ENCODE measurements at regions not wholly inside any gene's neighbourhood (a gene's known extent, or its start where the extent isn't known, plus 50 kb on each side); places are given as distances from the start of the nearest gene placed in this dataset.
"Not testable (repeated sequence)": the region's sequence is repeated elsewhere in the genome, so short reads cannot be mapped to it uniquely, and the experiment has no call there.

DNA sequence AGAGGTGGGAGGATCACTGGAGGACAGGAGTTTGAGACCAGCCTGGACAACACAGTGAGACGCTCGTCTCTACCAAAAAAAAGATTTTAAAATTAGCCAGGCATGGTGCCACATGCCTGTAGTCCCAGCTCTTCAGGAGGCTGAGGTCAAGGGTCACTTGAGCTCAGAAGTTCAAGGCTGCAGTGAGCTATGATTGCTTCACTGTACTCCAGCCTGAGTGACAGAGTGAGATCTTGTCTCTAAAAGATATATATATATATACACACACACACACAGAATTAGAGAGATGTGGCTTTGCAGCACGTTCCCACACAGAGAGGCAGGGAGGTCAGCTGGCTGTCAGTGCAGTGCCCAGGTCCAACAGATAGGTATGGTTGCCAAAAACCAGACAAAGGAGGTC, 363.4 kb downstream of the BCL2L11 start:
- not testable (repeated sequence) for DNase-seq

DNA sequence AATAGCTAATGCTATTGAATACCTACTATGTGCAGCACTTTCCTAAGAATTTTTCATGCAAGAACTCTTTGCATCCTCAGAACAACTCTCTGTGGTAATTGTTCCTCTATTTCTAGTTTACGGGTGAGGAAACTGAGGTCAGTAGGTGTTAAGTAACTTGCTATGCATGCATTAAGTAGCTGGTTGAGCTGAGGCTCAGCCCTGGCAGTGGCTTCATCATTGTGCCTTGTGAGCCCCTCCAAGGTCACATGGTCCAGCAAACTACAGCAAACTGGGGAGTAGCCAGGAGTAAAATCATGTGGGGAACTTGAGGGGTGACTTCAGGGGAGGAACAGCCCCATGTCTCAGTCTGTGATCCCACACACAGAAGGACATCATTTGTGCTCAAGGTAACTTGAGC, 365.2 kb downstream of the BCL2L11 start:
- DNase-seq: not testable (repeated sequence)

- DNase-seq: not testable (repeated sequence)
Observed at GRCh38 chr2:111488451-111488850, 367.7 kb downstream of the BCL2L11 start.

GRCh38 chr2:111489460-111489859, 368.7 kb downstream of the BCL2L11 start:
- DNase-seq: not testable (repeated sequence)

GRCh38 chr2:111491181-111491580, 370.5 kb downstream of the BCL2L11 start:
- not testable (repeated sequence) for DNase-seq

DNA sequence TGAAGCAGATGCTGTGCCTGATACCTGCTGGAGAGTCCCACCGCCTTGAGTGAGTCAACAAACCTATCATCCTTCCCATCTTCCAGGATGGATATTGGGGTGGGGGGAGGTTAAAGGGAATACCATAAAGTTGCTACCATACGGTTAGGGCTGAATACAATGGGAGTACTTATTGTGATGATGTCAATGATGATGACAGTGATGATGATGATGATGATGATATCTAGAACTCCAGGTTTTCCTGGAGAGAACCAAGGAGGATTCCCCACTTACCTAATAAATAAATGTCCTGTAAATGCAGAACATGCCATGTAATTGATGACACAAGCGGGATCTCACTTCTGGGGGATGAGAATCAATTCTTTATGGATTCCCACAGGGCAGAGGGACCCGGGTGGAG, 370.9 kb downstream of the BCL2L11 start:
- not testable (repeated sequence) for DNase-seq

DNA sequence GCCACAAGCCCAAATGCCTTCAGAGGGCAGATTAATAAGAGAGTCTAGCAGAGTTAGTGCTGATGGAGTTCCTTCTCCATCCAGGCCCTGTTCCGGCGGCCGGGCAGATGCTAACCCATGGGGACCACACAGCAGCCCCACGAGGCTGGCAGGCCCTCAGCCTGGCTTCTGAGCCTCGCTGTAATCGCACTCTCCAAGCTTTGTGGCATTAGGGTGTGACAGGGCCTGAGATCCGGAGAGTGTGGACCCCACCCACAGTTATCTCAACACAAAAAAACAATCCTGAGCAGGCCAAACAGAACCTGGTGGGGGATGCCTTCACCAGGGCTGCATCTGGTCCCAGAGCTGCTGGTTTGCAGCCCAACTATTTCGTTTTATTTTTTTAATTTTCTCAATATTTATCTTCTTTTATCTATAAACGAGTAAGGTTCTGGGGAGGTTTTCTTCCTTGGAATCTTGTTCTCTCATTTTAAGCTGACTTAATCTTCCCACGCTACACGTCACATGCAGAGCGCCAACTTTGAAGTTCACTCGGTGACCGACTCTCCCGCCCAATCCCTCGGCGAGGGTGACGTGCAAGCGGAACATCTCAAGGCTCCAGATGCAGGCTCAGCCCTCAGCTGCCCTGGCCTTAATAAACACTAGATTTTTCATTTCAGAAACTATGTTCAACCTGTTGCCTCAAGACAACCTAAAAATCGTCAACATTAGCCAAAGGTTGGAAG, 372.4 kb downstream of the BCL2L11 start:
- not testable (repeated sequence) for DNase-seq

- DNase-seq: not testable (repeated sequence)
Observed at GRCh38 chr2:111493720-111494078, 373.0 kb downstream of the BCL2L11 start.

DNA sequence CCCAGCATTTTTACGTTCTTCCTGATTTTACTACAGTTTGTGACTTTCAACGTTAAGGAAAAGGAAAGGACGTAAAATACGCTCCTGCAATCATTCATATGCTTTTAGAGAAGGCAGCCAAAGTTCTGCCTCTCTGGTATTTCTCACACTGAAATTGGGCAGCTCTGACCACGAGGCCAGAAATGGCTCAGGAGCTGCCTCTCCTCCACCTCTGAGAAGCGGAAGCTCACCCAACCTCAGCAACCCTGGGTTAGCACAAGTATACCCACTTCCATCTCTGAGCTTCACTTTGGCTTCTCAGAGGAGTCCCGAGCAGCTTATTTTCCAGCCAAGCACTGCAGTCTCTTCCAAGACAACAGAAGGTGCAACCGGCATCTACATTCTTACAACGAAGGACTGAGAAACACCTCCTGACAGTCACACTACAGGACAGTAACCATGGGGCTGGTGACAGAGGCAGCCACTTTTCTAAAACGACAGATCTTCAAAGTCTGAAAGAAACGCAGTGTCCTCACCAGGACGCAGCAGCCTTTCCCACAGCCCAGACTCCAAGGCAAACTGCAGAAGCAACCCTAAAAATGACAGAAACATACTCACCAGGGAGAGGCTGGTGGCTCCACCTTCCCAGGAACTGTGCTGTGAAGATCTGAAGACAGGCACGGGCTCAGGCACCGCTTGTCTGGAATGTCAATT, 373.7 kb downstream of the BCL2L11 start:
- DNase-seq: not testable (repeated sequence)

DNA sequence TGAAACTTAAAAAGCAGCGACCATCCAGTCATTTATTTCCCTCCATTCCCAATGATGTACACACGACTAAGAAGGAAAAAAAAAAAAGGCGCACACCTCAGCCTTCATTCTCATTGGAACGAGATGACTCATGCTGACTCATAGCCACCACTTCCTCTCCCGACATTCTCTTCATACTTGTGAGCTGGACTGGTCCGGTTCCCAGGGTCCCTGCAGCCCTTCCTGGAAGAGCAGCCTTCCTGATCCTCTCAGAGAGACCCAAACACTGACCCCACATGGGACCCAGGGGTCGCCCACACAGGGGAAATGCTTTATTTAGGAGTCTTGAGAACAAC, 374.2 kb downstream of the BCL2L11 start:
- not testable (repeated sequence) for DNase-seq

- not testable (repeated sequence) for DNase-seq
Observed at GRCh38 chr2:111495636-111496035, 374.9 kb downstream of the BCL2L11 start.

GRCh38 chr2:111496176-111496575, 375.5 kb downstream of the BCL2L11 start:
- not testable (repeated sequence) for DNase-seq

- DNase-seq: not testable (repeated sequence)
Observed at GRCh38 chr2:111496860-111497259, 376.1 kb downstream of the BCL2L11 start.

GRCh38 chr2:111497270-111497669, 376.6 kb downstream of the BCL2L11 start:
- not testable (repeated sequence) for DNase-seq

GRCh38 chr2:111500536-111501062, 379.9 kb downstream of the BCL2L11 start:
- not testable (repeated sequence) for DNase-seq

- not testable (repeated sequence) for DNase-seq
Observed at GRCh38 chr2:111503844-111504570, 380.0 kb downstream of the ANAPC1 start.

DNA sequence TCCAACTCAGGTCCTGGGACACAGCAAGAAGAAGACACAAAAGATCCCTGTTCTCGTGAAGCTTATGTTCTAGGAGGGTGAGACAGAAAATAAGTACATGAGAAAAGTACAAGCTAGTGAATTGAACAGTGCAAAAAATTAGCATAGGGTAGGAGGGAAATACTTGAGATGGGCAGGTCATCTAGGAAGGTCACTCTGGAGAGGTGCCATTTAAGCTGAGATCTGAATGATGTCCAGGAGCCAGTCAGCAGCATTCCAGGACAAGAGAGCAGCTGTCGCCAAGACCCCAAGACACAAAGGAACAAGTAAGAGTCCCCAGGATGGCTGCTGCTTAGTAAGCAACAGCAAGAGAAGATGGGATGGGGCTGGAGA, 379.4 kb downstream of the ANAPC1 start:
- not testable (repeated sequence) for DNase-seq

DNA sequence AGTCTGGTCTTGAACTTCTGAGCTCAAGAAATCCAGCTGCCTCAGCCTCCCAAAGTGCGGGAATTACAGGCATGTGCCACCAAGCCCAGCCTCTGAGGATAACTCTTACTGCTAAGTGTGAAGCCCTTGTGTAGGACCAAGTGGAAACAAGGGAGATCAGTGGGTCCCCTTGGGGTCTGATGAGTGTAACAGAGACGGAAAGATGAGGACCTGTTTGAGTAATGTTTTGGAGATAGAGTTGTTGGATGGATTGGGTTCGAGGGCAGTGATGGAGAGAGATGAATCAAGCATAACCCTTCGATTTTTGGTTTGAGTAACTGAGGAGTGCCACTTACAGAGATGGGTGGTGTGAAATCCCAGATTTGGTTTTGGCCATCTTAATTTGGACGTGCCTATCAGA, 378.7 kb downstream of the ANAPC1 start:
- not testable (repeated sequence) for DNase-seq

DNA sequence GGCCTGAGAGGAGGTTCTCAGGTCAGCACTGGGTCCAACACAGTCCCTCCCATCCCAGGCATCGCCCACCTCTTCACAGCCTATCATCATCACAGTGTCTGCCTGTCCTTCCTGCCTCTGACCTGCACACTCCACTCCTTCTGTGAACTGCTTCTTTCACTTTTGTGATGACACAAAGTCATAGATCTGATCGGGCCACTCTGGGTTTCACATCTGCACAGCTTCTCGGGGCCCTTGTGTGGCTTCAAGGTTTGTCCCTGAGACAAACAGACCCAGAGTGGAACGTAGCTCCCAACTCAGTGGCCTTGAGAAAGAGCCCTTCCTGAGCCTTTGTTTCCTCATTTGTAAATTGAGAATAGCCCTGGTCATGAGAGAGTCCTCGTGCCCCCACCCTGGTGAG, 377.1 kb downstream of the ANAPC1 start:
- not testable (repeated sequence) for DNase-seq

DNA sequence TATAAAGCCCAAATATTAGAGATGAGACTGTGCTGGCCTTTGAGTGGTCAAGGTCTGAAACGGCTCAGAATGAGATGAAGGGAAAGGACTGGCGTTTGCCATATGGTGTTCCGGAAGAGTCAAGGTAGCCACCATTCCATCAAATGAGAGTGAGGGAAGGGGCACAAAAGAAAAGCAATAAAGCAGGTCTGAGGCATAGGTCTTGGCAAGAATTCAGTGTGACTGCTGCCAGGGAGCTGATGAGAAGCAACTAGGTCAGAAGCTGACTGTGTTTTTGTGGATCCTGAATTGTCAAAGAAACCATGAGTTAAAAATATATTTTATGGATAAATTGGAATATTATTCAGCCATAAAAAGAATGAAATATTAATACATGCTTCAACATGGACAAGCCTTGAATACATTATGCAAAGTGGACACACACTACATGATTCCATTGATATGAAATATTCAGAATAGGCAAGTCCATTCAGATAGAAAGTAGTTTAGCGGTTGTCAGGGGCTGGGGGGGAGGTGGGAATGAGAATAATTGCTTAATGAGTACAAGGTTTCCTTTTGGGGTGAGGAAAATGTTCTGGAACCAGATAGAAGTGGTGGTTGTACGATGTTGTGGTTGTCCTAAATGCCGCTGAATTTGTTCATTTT, 374.6 kb downstream of the ANAPC1 start:
- DNase-seq: not testable (repeated sequence)

GRCh38 chr2:111510384-111510783, 373.6 kb downstream of the ANAPC1 start:
- not testable (repeated sequence) for DNase-seq

DNA sequence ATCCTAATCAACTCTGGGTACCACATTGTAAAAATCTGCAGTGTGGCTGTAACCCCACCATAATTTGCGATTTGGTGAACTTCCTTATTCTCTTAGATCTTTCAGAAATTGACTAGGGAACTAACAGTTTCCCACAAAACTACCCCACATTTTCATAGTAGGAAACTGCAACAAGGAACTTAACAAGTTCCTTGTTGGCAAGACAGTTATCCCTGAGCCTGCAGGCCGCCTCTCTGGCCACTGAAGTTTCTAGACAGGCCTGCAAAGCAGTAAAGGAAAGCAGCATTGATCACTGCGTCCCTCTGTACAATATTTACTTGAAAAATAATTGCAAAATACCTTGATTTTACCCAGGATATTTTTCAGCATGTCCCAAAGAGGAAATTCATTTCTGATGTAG, 372.9 kb downstream of the ANAPC1 start:
- DNase-seq: not testable (repeated sequence)

- DNase-seq: not testable (repeated sequence)
Observed at GRCh38 chr2:111512378-111512777, 371.6 kb downstream of the ANAPC1 start.

Data from NCI-H1105 treated with DMSO at 0.1 percent for 48 hours (cell line).